ENCODE measurements at regions not wholly inside any gene's neighbourhood (a gene's known extent, or its start where the extent isn't known, plus 50 kb on each side); places are given as distances from the start of the nearest gene placed in this dataset.
"Not testable (repeated sequence)": the region's sequence is repeated elsewhere in the genome, so short reads cannot be mapped to it uniquely, and the experiment has no call there.

- CTCF ChIA-PET, result no interaction called here
- FAIRE-seq, result no peak
These were observed 159.2 kb upstream of the SH3BP4 start for GRCh38 chr2:234792621-234793022.

GRCh38 chr2:234792096-234792495, 159.7 kb upstream of the SH3BP4 start:
- FAIRE-seq; in situ Hi-C loops (cut with MboI); SMC1A ChIA-PET (ENCODE audit: uncharacterized antibody, unreplicated experiment); intact Hi-C loops (cut with micrococcal nuclease; ENCODE audit: unreplicated experiment); POLR2A ChIA-PET; H3K4me2 ChIP-seq (ENCODE audit: control insufficient read depth, insufficient read depth); RAD21 ChIA-PET (ENCODE audit: unreplicated experiment); H3K9me3 ChIP-seq (replicated peaks; ENCODE audit: control insufficient read depth, insufficient read depth, low read length); H2AFZ ChIP-seq (ENCODE audit: control insufficient read depth, low read depth, low read length); H3K27me3 ChIP-seq (replicated peaks in 1 of 2; ENCODE audit: control insufficient read depth in 2 of 2, insufficient read depth in 2 of 2, low read length in 1 of 2); CTCF ChIA-PET; H3K9ac ChIP-seq (ENCODE audit: control insufficient read depth, insufficient read depth, low read length); H3K4me1 ChIP-seq (ENCODE audit: control insufficient read depth, insufficient read depth, low read length); DNase-seq (ENCODE audit: low read depth, low spot score); H3K4me3 ChIP-seq; ATAC-seq; H3K36me3 ChIP-seq (ENCODE audit: control insufficient read depth in 2 of 2, insufficient read depth in 2 of 2, low read length in 1 of 2); BruUV-seq (replicated peaks); H3K27ac ChIP-seq (ENCODE audit: control insufficient read depth, insufficient read depth); H4K20me1 ChIP-seq (ENCODE audit: control insufficient read depth, insufficient read depth); H3K79me2 ChIP-seq (ENCODE audit: control insufficient read depth, insufficient read depth, low read length): not testable (repeated sequence)
- WGBS (ENCODE audit: insufficient coverage, insufficient replicate concordance, low lambda C conversion rate, missing lambda C conversion rate), result 66% methylated on average over 8 of the region's 8 CpGs

More at GRCh38 chr2:234792621-234793022, 159.2 kb upstream of the SH3BP4 start:
- TF ChIP-seq JUND (IDR thresholded peaks at IDR 0.05; ENCODE audit: low read depth, low read length), result no peak
- Histone ChIP-seq H3K4me1 (ENCODE audit: control insufficient read depth, insufficient read depth, low read length) (no peaks in the 10 kb centered on the region), H3K9me3 (replicated peaks; ENCODE audit: control insufficient read depth, insufficient read depth, low read length) (no peaks in the 10 kb centered on the region), H3K4me3 (no peak overlapping the region), H3K79me2 (ENCODE audit: control insufficient read depth, insufficient read depth, low read length) (no peaks in the 10 kb centered on the region), H2AFZ (ENCODE audit: control insufficient read depth, low read depth, low read length) (no peak overlapping the region), H3K27ac (ENCODE audit: control insufficient read depth, insufficient read depth) (no peak overlapping the region), H3K4me2 (ENCODE audit: control insufficient read depth, insufficient read depth) (no peak overlapping the region), H3K9ac (ENCODE audit: control insufficient read depth, insufficient read depth, low read length) (no peak overlapping the region), H3K27me3 (replicated peaks in 1 of 2; ENCODE audit: control insufficient read depth in 2 of 2, insufficient read depth in 2 of 2, low read length in 1 of 2) (no peaks in the 10 kb centered on the region), H3K36me3 (ENCODE audit: control insufficient read depth in 2 of 2, insufficient read depth in 2 of 2, low read length in 1 of 2) (no peaks in the 10 kb centered on the region), H4K20me1 (ENCODE audit: control insufficient read depth, insufficient read depth) (no peaks in the 10 kb centered on the region)
- in situ Hi-C loops (cut with MboI), result no loop called here
- DNase-seq (ENCODE audit: low read depth, low spot score), result no peak
- intact Hi-C loops (cut with micrococcal nuclease; ENCODE audit: unreplicated experiment), result no loop called here
- ATAC-seq, result no peak
- ChIA-PET RAD21 (ENCODE audit: unreplicated experiment) (no interaction called here), SMC1A (ENCODE audit: uncharacterized antibody, unreplicated experiment) (no interaction called here), POLR2A (no interaction called here)
- BruUV-seq (replicated peaks), result no TSS peak
- 70% methylated on average over 18 of the region's 18 CpGs for WGBS (ENCODE audit: insufficient coverage, insufficient replicate concordance, low lambda C conversion rate, missing lambda C conversion rate)

- FAIRE-seq, result no peak
- H4K20me1 ChIP-seq (ENCODE audit: control insufficient read depth, insufficient read depth), result no peaks in the 10 kb centered on the region
- no peaks in the 10 kb centered on the region for H3K27me3 ChIP-seq (replicated peaks in 1 of 2; ENCODE audit: control insufficient read depth in 2 of 2, insufficient read depth in 2 of 2, low read length in 1 of 2)
- no peaks in the 10 kb centered on the region for H3K4me1 ChIP-seq (ENCODE audit: control insufficient read depth, insufficient read depth, low read length)
- no peak overlapping the region for H3K27ac ChIP-seq (ENCODE audit: control insufficient read depth, insufficient read depth)
- H3K79me2 ChIP-seq (ENCODE audit: control insufficient read depth, insufficient read depth, low read length), result no peaks in the 10 kb centered on the region
- DNase-seq (ENCODE audit: low read depth, low spot score), result no peak
- no peak overlapping the region for H3K4me2 ChIP-seq (ENCODE audit: control insufficient read depth, insufficient read depth)
- ChIA-PET SMC1A (ENCODE audit: uncharacterized antibody, unreplicated experiment) (no interaction called here), RAD21 (ENCODE audit: unreplicated experiment) (no interaction called here), CTCF (no interaction called here), POLR2A (no interaction called here)
- no peaks in the 10 kb centered on the region for H3K36me3 ChIP-seq (ENCODE audit: control insufficient read depth in 2 of 2, insufficient read depth in 2 of 2, low read length in 1 of 2)
- WGBS (ENCODE audit: insufficient coverage, insufficient replicate concordance, low lambda C conversion rate, missing lambda C conversion rate), result 22% methylated on average over 10 of the region's 10 CpGs
- no peaks in the 10 kb centered on the region for H3K9me3 ChIP-seq (replicated peaks; ENCODE audit: control insufficient read depth, insufficient read depth, low read length)
- intact Hi-C loops (cut with micrococcal nuclease; ENCODE audit: unreplicated experiment), result no loop called here
- in situ Hi-C loops (cut with MboI), result no loop called here
- H3K4me3 ChIP-seq, result no peak overlapping the region
- ATAC-seq, result no peak
- no peak overlapping the region for H3K9ac ChIP-seq (ENCODE audit: control insufficient read depth, insufficient read depth, low read length)
- BruUV-seq (replicated peaks), result no TSS peak
- H2AFZ ChIP-seq (ENCODE audit: control insufficient read depth, low read depth, low read length), result no peak overlapping the region
- TF ChIP-seq YY1 (IDR thresholded peaks at IDR 0.05; ENCODE audit: low read depth, low read length) (no peak), NFXL1 (IDR thresholded peaks at IDR 0.05; ENCODE audit: borderline replicate concordance) (no peak), ZNF274 (IDR thresholded peaks at IDR 0.05; ENCODE audit: insufficient read depth, insufficient read length) (no peak), BMI1 (IDR thresholded peaks at IDR 0.05; ENCODE audit: borderline replicate concordance) (no peak), CHD2 (IDR thresholded peaks at IDR 0.05; ENCODE audit: borderline replicate concordance, low read depth, low read length) (no peak), ZNF687 (IDR thresholded peaks at IDR 0.05) (no peak), CHD1 (IDR thresholded peaks at IDR 0.05; ENCODE audit: low read depth, low read length) (no peak)
These were observed 161.4 kb upstream of the SH3BP4 start for GRCh38 chr2:234790380-234790779.
